GM10266 (cell line): ENCODE measurements at regions not wholly inside any gene's neighbourhood (a gene's known extent, or its start where the extent isn't known, plus 50 kb on each side); places are given as distances from the start of the nearest gene placed in this dataset.

Source experiments
- DNase-seq: peaks from one replicate; pipeline ENCODE4 v3.0.0; 2012; ENCODE audit errors: extremely low spot score
- TF ChIP-seq, protein P1 (sequence below): IDR thresholded peaks from 2 replicates; pipeline ENCODE4 v1.5.1; 2012; ENCODE audit warnings: mild to moderate bottlenecking, low read depth; ENCODE audit not compliant: control insufficient read depth, insufficient read depth; ENCODE audit errors: missing control alignments

DNA sequence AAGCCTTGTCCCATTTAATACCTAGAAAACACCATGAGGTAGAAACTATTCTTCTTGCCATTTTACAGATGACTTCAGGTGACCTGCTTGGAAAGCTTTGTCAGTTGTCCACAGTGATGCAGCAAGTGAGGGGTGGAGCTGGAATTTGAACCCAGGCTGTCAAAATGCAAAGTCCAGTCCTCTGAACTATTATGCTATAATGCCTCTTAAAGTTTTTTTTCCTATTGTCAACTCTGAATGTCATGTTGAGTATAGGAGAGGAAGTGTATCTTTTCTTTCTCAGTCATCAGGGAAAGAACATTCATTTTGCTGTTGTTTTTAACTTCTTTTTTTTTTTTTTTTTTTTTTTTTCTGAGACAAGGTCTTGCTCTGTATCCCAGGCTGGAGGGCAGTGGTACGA lies 525.6 kb downstream of the XYLT1 start:
- DNase-seq: no peak
- TF ChIP-seq, protein P1, sequence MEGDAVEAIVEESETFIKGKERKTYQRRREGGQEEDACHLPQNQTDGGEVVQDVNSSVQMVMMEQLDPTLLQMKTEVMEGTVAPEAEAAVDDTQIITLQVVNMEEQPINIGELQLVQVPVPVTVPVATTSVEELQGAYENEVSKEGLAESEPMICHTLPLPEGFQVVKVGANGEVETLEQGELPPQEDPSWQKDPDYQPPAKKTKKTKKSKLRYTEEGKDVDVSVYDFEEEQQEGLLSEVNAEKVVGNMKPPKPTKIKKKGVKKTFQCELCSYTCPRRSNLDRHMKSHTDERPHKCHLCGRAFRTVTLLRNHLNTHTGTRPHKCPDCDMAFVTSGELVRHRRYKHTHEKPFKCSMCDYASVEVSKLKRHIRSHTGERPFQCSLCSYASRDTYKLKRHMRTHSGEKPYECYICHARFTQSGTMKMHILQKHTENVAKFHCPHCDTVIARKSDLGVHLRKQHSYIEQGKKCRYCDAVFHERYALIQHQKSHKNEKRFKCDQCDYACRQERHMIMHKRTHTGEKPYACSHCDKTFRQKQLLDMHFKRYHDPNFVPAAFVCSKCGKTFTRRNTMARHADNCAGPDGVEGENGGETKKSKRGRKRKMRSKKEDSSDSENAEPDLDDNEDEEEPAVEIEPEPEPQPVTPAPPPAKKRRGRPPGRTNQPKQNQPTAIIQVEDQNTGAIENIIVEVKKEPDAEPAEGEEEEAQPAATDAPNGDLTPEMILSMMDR: no peak

DNA sequence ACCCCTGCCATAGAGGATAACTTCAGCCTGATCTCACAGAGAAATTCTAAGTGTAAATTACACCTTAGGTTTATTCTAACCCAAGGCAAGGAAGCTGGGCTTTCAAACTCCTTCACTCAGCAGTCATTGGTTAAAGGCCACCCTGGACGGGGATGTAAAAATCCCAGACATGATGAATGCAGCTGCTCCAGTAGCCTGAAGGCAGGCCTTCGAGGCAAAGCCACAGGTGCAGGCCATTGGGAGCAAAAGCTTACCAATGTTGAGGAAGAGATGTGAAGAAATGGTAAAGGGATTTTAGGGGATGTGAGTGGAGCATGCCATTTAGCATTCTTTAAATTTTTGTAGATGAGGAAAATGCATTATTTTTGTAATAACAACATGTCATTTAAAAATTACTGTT lies 514.4 kb downstream of the XYLT1 start:
- no peak for DNase-seq
- TF ChIP-seq, protein P1: no peak

DNA sequence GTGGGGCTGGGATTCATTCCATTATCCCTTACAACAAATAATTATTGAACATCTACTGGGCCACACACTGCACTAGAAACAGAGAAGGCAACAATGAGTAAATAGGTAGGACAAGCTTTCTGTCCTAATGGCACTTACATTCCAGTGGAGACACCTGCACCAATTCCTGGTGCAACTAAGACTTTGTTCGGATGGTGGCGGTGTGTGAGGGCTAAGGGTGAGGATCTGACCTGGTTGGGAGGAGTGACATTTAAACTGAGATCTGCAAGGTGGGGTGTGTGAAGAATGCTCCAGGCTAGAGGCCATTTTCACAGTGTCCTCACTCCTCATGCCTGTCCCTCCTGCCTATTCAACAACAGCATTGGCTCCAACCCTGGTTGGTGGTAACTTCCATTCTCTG lies 510.0 kb downstream of the XYLT1 start:
- no peak for DNase-seq
- TF ChIP-seq, protein P1: no peak

DNA sequence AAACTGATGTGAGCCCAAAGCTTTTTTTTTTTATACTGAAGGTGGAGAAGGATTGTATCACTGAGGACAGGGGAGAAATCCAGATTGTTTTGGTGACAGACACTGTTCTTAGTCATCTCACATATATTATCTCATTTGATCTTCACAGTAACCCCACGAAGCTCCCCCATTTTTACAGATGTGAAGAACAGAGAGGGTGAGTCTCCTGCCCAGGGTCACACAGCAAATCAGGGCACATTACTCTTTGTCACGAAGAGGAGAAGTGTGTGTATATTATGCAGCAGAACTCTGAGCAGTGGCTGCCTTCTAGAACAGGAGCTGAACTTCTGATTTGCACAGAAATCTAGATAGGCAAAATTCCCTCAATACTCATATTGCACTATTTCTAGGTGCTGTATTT lies 504.3 kb downstream of the XYLT1 start:
- TF ChIP-seq, protein P1: no peak

DNA sequence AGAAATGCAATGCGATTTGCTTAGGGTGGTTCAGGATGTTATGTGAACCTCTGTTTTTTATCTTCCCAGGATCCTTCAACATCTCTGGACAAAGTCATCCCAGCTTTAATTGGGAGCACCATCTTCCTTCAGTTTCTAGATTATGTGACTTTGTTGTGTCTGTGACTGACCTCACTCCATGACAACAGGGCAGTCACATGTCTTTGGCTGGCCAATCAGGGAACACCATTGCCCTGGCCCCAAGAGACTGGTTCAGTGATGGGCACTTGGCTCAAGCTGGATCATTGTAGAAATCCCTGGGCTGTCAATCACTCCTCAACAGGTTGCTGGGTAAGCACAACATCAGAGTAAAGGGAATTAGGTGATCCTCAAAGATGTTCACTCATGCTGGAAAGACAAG lies 499.7 kb downstream of the XYLT1 start:
- TF ChIP-seq, protein P1: no peak
- no peak for DNase-seq

More for the DNA sequence above, 504.3 kb downstream of the XYLT1 start:
- no peak for DNase-seq

DNA sequence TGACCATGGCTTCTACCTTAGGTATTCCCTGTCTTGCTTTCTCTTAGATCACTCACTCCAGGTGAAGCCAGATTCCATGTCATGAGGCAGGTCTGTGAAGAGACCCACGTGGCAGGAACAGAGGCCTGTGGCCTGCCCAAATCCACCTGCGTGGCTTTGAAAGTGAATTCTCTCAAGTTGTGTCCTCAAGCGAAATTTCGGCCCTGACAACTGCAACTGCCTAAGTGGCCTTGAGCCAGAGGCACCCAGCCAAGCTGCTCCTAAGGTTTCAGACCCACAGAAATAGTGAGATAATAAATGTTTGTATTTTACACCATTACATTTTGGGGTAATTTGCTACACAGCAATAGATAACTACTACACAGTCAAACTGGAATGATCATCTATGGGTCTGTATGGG lies 497.9 kb downstream of the XYLT1 start:
- DNase-seq: no peak
- TF ChIP-seq, protein P1: no peak

DNA sequence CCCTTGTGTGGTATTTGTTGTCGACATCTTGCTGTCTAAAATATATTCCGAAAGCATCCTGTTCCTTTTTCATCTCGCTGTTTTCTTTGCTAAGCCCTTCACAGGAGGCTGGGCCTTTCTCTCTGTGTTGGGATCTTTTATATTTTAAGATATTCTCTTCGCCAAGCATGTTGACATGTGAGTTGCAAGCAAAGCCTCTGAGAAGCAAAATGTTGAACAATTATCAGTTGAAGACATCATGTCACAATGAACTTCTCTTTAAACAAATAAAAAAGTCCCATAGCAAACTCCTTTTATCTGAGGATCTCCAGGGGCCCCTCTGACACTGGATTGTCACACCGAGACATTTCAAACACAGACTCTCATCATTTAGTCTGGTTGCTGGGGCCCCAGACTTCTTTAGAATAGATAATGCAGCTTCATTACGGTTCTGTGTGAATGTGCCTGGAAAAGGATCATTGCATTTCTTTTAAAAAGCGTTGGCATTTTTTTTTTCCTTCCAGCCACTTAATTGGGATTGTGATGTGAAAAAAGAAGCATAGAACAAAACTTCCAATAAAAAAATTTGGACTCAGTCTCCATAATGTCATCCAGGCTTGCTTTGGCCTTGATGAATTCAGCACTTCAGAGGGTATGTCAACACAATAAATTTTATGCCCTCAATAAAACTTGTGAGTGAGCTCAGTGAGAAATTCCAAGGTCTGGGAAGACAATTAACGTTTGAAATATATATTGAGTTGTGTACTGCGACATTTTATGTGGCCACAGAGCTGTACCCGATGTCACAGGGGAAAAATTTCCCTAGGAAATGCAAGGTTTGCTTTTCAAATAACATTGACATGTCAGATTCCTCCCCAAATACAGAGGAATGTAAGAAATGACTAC lies 496.8 kb downstream of the XYLT1 start:
- no peak for DNase-seq
- TF ChIP-seq, protein P1: no peak
